Right lobe of liver (tissue), 4 donors: ENCODE measurements at regions not wholly inside any gene's neighbourhood (a gene's known extent, or its start where the extent isn't known, plus 50 kb on each side); places are given as distances from the start of the nearest gene placed in this dataset.

Experiments
- POLR2A ChIP-seq: fragments of 450-650 bp; IDR thresholded peaks from one replicate; pipeline ENCODE4 v1.6.1; 2017; ENCODE audit warnings: antibody characterized with exemption, mild to moderate bottlenecking
- TF ChIP-seq, protein P1 (sequence below), 4 donors: fragments of 200-600 bp in 3 of 4; fragments of 450-650 bp in 1 of 4; IDR thresholded peaks; one replicate each; pipeline versions ENCODE4 v1.5.1 to v1.8.0; 2016 to 2022; ENCODE audit warnings: antibody characterized with exemption in 4 of 4, mild to moderate bottlenecking in 2 of 4
- donor health status: DM: no; HTN: no; CAD: no.
- donor health status: DM: no; HTN: no; CAD: no.
- donor health status: DM: no; HTN: yes; CAD: no.

GRCh38 chr1:96281491-96281890 lies 440.1 kb upstream of the PTBP2 start:
- TF ChIP-seq POLR2A: no peak
- TF ChIP-seq, protein P1, sequence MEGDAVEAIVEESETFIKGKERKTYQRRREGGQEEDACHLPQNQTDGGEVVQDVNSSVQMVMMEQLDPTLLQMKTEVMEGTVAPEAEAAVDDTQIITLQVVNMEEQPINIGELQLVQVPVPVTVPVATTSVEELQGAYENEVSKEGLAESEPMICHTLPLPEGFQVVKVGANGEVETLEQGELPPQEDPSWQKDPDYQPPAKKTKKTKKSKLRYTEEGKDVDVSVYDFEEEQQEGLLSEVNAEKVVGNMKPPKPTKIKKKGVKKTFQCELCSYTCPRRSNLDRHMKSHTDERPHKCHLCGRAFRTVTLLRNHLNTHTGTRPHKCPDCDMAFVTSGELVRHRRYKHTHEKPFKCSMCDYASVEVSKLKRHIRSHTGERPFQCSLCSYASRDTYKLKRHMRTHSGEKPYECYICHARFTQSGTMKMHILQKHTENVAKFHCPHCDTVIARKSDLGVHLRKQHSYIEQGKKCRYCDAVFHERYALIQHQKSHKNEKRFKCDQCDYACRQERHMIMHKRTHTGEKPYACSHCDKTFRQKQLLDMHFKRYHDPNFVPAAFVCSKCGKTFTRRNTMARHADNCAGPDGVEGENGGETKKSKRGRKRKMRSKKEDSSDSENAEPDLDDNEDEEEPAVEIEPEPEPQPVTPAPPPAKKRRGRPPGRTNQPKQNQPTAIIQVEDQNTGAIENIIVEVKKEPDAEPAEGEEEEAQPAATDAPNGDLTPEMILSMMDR (IDR thresholded peaks at IDR 0.05): no peak
